ENCODE measurements at regions not wholly inside any gene's neighbourhood (a gene's known extent, or its start where the extent isn't known, plus 50 kb on each side); places are given as distances from the start of the nearest gene placed in this dataset.

GRCh38 chr5:120153551-120153950 is 310.5 kb upstream of the PRR16 start:
- TF ChIP-seq POLR2A (IDR thresholded peaks at IDR 0.05) (no peak), EP300 (IDR thresholded peaks at IDR 0.05) (no peak), CTCF (IDR thresholded peaks at IDR 0.05) (no peak)
- H3K36me3 ChIP-seq = no peaks in the 10 kb centered on the region
- no peaks in the 10 kb centered on the region for H3K9me3 ChIP-seq
- H3K27ac ChIP-seq = no peak overlapping the region
- H3K27me3 ChIP-seq = no peaks in the 10 kb centered on the region
- WGBS, 2 donors = 74 to 84% methylated on average over 2 of the region's 2 CpGs
- DNase-seq (ENCODE audit: low spot score in 2 of 2) = no peak
- no peaks in the 10 kb centered on the region for H3K4me1 ChIP-seq
- H3K4me3 ChIP-seq = no peak overlapping the region

- 76 to 86% methylated on average over 1 of the region's 1 CpG for WGBS, 2 donors
- Histone ChIP-seq H3K4me1 (no peaks in the 10 kb centered on the region), H3K36me3 (no peaks in the 10 kb centered on the region), H3K27ac (no peak overlapping the region), H3K27me3 (no peaks in the 10 kb centered on the region), H3K9me3 (no peaks in the 10 kb centered on the region), H3K4me3 (no peak overlapping the region)
- DNase-seq (ENCODE audit: low spot score in 2 of 2) = no peak
- TF ChIP-seq POLR2A (IDR thresholded peaks at IDR 0.05) (no peak), CTCF (IDR thresholded peaks at IDR 0.05) (no peak), EP300 (IDR thresholded peaks at IDR 0.05) (no peak)
These were observed 308.2 kb upstream of the PRR16 start for GRCh38 chr5:120155873-120156272.

- H3K9me3 ChIP-seq = no peaks in the 10 kb centered on the region
- TF ChIP-seq CTCF (IDR thresholded peaks at IDR 0.05) (no peak), POLR2A (IDR thresholded peaks at IDR 0.05) (no peak), EP300 (IDR thresholded peaks at IDR 0.05) (no peak)
- 62 to 73% methylated on average over 1 of the region's 1 CpG for WGBS, 2 donors
These were observed 305.9 kb upstream of the PRR16 start for GRCh38 chr5:120158211-120158610.

GRCh38 chr5:120159155-120159554 is 304.9 kb upstream of the PRR16 start:
- H3K4me1 ChIP-seq = no peaks in the 10 kb centered on the region
- TF ChIP-seq POLR2A (IDR thresholded peaks at IDR 0.05) = no peak
- TF ChIP-seq EP300 (IDR thresholded peaks at IDR 0.05) = no peak
- TF ChIP-seq CTCF (IDR thresholded peaks at IDR 0.05) = no peak
- DNase-seq (ENCODE audit: low spot score in 2 of 2) = no peak
- no peaks in the 10 kb centered on the region for H3K9me3 ChIP-seq
- H3K4me3 ChIP-seq = no peak overlapping the region
- no peaks in the 10 kb centered on the region for H3K36me3 ChIP-seq
- H3K27ac ChIP-seq = no peak overlapping the region
- 81 to 83% methylated on average over 3 of the region's 3 CpGs for WGBS, 2 donors
- no peaks in the 10 kb centered on the region for H3K27me3 ChIP-seq

More at GRCh38 chr5:120158211-120158610, 305.9 kb upstream of the PRR16 start:
- Histone ChIP-seq H3K4me1 (no peaks in the 10 kb centered on the region), H3K4me3 (no peak overlapping the region), H3K27ac (no peak overlapping the region), H3K36me3 (no peaks in the 10 kb centered on the region), H3K27me3 (no peaks in the 10 kb centered on the region)
- DNase-seq (ENCODE audit: low spot score in 2 of 2) = no peak

- no peak for DNase-seq (ENCODE audit: low spot score in 2 of 2)
- WGBS, 2 donors = 65 to 74% methylated on average over 4 of the region's 4 CpGs
- Histone ChIP-seq H3K27ac (no peak overlapping the region), H3K27me3 (no peaks in the 10 kb centered on the region), H3K36me3 (no peaks in the 10 kb centered on the region), H3K4me3 (no peak overlapping the region), H3K4me1 (no peaks in the 10 kb centered on the region), H3K9me3 (no peaks in the 10 kb centered on the region)
- TF ChIP-seq CTCF (IDR thresholded peaks at IDR 0.05) = no peak
- no peak for TF ChIP-seq POLR2A (IDR thresholded peaks at IDR 0.05)
- TF ChIP-seq EP300 (IDR thresholded peaks at IDR 0.05) = no peak
These were observed 303.8 kb upstream of the PRR16 start for GRCh38 chr5:120160124-120160895.

All from tibial nerve (tissue), 4 donors.